ELF-1 (cell line): ENCODE measurements at regions not wholly inside any gene's neighbourhood (a gene's known extent, or its start where the extent isn't known, plus 50 kb on each side); places are given as distances from the start of the nearest gene placed in this dataset.
A peak's percentile ranks its signal among the peaks of the same experiment; 100 is the strongest.

Source experiments
- DNase-seq: peaks from one replicate; pipeline ENCODE4 v3.0.0-alpha.2; 2016; ENCODE audit warnings: low read depth, low spot score

DNA sequence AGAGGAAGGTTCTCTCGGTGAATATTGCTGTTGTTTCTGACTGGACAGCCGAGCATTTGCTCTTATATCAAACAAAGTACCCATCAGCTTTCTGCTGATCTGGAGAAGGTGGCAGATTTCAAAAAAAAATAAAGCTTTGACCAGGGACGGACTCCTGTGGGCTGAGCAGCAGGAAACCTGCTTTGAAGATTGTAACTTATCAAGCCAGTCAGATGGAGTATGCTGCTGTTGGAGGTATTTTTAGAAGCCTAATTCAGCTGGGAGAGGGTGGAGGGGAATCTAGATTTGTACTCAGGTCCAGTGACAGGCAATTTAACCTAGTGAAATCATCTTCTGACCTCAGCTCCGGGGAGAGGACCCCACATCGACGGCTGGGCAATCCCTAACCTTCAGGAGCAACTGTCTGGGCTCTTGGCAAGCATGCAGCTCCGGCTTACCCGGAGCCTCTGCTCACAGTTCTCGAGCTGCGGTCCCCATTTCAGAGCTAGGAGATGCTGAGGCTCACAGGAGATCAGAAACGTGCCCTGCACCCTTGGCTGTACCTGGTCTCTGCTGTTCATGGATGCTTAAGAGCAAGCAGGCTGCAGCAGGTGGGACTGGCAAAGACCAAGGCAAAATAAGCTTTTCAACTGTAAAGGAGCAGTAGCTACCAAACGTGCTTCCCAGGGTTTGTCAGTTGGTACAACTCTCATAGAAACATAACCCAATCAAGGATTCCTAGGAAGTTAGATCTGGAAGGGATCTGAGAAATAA lies 89.3 kb upstream of the ST8SIA2 start:
- DNase-seq: peak; percentile 6

DNA sequence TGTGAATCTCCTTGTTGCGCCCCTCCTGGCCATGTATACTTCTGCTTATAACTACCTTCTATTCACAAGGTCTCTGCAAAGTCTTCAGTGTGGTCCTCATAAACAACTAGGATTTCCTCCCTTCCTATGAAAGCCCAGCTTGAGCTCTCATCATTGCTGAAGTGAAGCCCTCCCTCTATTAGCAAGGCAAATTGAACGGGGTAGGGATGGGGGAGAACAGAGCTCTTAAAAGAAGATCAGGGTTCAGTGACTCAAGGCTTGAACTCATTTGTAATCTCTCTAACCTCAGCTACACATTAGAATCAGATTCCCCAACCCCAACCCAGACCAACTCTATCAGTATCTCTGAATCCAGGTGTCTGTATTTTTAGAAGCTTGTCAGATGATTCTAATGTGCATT lies 88.3 kb upstream of the ST8SIA2 start:
- no peak for DNase-seq

GRCh38 chr15:92306663-92307062 lies 87.0 kb upstream of the ST8SIA2 start:
- peak; percentile 50 for DNase-seq

DNA sequence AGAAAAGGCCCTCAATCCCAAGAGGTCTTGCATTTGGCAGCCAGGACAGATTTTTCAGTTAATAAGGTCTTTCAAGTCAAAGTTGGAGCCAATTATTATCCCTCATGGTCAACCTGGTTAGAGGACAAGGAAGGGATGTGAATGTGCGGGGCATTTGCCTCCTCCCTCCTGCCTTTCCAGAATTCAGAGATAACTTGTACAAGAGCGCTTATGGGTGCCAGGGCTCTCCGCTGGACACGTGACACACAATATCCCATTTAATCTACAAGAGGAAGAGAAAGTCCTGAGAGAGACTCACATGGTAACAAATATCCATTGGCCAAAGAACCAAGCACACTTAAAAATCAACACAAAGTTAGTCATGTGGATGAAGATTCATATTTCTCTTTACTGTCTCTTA lies 78.5 kb upstream of the ST8SIA2 start:
- DNase-seq: no peak

- DNase-seq: no peak
These were observed 78.0 kb upstream of the ST8SIA2 start for GRCh38 chr15:92315595-92316211.

GRCh38 chr15:92316586-92317295 lies 76.9 kb upstream of the ST8SIA2 start:
- DNase-seq: no peak

DNA sequence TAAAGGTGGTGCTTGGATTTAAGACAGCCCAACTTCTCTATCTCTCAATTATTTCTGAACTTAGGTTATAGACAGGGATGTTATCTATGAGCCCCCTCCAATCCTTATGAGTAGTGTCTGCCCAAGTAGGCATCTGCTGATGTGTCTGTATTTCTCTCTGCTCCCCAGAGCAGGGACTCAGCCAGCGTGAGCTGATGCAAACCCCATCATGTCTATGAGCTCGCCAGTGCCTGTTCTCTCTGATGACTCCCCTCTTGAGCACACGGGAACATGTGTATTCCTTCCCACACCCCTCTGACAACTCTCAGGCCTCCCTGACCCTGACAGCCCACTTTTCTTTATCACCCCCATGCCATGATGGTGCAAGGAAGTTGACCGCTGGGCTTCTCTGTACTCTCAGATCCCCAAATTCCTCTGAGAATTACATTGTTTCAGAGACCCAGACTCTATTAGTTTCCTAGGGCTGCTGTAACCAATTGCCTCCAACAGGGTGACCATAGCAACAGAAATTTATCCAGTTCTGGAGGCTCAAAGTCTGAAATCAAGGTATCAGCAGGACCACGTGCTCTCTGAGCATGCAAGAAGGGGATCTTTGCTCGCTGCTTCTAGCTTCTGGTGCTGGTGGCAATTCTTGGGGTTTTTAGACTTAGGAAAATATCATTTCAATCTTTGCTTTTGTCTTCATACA lies 73.5 kb upstream of the ST8SIA2 start:
- no peak for DNase-seq

- DNase-seq: no peak
These were observed 70.9 kb upstream of the ST8SIA2 start for GRCh38 chr15:92322566-92323355.

- DNase-seq: no peak
These were observed 70.2 kb upstream of the ST8SIA2 start for GRCh38 chr15:92323525-92323924.

GRCh38 chr15:92324101-92324963 lies 69.3 kb upstream of the ST8SIA2 start:
- no peak for DNase-seq

GRCh38 chr15:92326236-92326635 lies 67.4 kb upstream of the ST8SIA2 start:
- no peak for DNase-seq

GRCh38 chr15:92327033-92327432 lies 66.6 kb upstream of the ST8SIA2 start:
- no peak for DNase-seq

DNA sequence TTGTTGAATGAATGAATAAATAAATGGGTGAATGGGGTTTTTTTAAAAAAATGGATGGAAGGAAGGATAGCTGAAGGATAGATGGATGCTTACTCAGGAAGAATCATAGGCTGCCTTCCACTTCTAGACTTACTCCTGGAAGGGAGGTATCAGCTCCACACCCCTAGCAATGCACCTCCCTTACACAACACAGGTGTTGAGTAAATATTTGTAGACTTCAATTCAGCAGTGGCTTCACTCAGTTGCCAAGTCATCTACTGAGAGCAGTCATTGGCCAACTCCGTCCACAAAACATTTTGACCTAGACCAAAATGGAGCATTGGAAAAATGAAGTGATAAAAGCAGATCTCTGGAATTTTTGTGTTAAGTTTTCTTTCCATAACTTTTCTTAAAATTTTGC lies 65.5 kb upstream of the ST8SIA2 start:
- DNase-seq: no peak

DNA sequence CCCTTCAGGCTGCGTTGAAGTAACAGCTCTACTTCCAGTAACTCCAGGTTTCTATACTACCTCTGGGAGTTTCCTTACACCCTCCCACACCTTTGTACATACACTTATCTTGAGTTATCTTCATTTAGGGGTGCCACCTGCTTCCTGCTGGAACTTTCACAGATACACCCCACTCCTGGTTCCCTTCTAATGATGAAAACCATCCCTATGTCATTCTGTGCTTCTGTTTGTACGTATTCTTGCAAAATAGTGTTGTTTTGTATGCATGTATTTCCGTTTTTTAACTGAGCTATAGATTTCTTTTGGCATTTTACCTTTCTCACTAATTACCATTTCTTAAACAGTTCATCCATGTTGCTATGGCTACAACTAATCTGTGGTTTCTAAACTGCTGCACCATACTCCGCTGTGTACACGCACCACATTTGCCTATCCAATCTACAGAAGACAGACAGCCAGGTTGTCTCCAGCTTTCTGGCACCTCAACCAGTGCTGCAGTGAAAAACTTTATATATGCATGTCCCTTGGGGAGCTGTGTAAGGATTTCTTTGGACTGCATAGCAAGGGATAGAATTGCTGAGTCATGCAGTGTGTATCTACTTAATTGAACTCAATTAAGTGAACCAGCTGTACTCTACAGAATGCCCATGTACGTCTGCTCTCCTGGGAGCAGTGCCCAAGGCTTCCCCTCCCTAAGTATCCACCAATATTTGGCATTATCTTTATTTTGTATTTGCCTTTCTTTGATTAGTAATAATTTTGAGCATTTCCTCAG lies 61.4 kb upstream of the ST8SIA2 start:
- no peak for DNase-seq

DNA sequence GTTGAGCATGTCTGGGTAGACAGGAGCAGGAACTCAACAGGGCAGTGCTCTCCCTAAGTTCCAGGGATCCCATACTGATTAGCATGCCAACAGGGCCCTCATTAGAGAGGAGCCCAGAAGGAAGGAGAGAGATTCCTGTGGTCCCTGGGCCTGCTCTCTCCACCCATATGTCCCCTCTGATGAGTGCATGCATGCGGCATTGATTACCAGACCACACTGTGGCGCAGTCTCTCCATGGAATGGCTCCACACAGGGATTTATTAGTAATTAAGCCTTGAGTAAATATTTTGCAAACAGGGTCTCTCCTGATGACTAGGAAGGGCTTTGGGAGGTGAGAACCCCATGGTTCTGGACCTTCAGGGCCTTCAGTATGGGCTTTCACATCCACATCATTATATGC lies 60.0 kb upstream of the ST8SIA2 start:
- no peak for DNase-seq

- no peak for DNase-seq
These were observed 57.2 kb upstream of the ST8SIA2 start for GRCh38 chr15:92336419-92336987.

DNA sequence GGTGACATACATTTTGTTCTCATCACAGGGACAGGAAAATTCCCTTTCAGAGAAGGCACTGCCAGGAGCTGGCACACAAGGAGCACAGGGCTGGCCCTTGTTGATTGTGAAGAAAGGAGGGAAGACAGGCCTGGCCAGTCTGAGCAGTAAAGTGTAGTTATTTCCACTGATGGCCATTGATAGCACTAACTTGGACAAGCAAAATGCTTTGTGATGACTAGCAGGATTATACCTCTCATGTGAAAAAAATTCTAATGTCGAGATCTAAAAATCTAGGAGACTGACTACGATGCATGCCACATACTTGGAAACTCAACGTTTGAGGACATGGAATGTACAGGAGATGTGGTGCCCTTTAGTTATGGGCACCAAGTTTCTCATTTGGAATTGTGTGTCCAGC lies 54.3 kb upstream of the ST8SIA2 start:
- DNase-seq: no peak
